Activated CD4-positive, alpha-beta T cell treated with anti-CD3 and anti-CD28 coated beads for 24 hours (primary cell): ENCODE measurements at regions not wholly inside any gene's neighbourhood (a gene's known extent, or its start where the extent isn't known, plus 50 kb on each side); places are given as distances from the start of the nearest gene placed in this dataset.

ENCODE experiments used
- DNase-seq, 2 donors: peaks; one replicate each; pipeline ENCODE4 v3.0.0-alpha.2; 2020; ENCODE audit warnings: low read depth in 2 of 2

GRCh38 chr17:65446043-65446442 is 115.4 kb downstream of the AXIN2 start:
- DNase-seq: no peak

- no peak for DNase-seq
Observed at GRCh38 chr17:65444049-65444448, 117.4 kb downstream of the AXIN2 start.

DNA sequence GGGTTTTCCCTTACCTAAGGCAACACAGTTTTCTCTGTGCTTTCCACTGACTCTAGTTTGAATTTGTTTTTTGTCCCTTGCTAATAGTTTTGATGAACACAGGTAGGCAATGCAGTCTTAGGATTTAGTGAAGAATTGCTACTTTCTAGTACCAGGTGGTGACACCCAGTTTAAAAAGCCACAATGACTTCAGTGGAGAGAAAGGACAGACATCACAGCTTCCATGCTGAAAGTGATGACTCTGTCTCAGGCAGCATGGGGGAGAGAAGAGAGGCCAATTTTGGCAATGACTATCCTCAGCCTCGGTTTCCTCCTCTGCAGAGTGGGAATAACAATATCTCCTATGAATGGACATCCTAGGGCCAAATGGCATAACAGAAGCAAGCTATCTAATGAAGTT is 118.8 kb downstream of the AXIN2 start:
- DNase-seq: no peak

DNA sequence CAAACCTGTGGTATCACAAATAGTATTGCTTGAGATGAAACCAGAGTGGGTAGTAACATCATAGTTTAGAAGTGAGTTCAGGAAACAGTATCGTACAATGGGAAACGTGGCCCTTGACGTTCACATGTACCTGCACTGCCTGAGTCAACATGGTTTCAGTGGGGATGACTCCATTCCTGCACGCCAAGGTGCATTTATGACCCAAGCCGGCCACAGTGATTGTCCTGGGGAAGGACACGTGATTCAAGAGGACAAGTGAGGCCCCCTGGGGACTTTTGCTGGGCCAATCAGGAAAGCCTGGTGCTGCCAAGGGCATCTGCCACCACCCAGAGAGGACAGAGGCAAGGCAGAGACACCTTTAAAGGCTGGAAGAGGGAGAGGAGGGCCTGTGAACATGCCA is 119.2 kb downstream of the AXIN2 start:
- no peak for DNase-seq

- DNase-seq: no peak
Observed at GRCh38 chr17:65441053-65441605, 120.3 kb downstream of the AXIN2 start.

GRCh38 chr17:65438708-65439294 is 122.6 kb downstream of the AXIN2 start:
- DNase-seq: no peak

- DNase-seq: no peak
Observed at GRCh38 chr17:65438173-65438572, 123.3 kb downstream of the AXIN2 start.

DNA sequence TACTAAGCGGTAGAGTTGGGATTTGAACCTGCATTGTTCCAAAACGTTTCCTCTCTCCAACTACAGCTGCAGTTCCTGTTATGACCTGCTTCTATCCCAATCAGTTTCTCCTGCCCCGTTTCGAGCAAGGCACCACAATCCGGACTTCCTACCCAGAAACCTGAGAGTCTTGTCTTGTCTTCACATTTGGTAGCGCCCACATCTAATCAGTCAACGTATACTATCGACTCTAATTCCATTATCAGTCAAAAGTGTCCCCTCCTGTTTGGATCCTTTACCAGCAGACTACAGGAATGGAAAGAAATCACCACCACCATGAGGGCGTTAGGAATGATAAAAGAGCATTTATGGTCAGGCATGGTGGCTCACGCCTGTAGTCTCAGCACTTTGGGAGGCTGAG is 124.6 kb downstream of the AXIN2 start:
- DNase-seq: no peak

- no peak for DNase-seq
Observed at GRCh38 chr17:65434878-65435277, 126.6 kb downstream of the AXIN2 start.

DNA sequence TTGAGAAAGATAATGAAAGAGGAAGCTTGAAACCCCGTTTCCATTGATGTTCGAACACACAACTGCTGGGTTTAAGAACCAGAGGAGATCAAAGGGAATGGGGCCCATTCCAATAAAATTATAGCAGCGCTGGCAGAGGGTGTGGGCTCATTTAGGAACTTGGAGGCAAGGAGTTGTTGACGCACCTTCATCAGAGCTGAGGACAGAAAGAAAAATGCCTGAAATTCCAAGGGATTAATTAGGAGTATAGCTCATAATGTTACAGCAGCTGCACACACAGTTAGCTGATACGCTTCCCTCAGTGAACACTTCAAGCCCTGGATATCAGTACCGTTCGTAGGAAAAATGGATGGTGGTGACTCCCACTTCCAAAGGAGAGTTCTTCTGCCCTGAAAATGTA is 127.2 kb downstream of the AXIN2 start:
- no peak for DNase-seq

DNA sequence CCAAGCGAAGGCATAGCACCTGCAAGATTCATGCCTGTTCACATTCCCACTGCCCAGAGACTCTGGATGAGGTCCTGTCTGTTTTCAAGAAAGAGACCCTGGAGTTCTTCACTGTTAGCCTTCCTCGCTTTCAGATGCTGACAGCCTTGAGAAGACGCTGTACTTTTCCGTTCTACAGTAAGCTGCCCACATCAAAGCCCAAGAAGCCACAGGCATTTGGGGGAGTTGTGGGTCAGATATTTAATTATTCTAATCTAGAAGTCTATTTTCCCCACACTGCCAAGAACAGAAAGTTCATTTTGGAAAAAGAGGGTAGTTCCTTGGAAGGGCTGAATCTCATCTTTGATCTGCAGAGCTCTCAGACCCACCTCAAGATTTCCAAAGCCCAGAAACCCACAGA is 127.9 kb downstream of the AXIN2 start:
- DNase-seq: no peak

DNA sequence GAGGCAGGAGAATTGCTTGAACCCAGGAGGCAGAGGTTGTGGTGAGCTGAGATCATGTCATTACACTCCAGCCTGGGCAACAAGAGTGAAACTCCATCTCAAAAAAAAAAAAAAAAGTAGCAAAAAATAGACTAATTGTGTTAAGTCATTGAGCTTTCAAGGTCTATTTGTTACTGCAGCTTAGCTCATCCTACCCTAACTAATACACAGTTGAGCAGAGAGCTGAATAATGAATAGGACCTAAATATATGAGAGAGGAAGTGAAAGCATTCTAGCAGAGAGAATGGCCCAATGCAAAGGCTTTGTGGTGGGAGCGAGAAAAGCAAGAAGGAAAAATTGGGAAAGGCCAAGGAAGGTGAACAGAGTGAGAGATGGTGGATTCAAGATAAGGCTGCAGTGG is 128.3 kb downstream of the AXIN2 start:
- DNase-seq: no peak

DNA sequence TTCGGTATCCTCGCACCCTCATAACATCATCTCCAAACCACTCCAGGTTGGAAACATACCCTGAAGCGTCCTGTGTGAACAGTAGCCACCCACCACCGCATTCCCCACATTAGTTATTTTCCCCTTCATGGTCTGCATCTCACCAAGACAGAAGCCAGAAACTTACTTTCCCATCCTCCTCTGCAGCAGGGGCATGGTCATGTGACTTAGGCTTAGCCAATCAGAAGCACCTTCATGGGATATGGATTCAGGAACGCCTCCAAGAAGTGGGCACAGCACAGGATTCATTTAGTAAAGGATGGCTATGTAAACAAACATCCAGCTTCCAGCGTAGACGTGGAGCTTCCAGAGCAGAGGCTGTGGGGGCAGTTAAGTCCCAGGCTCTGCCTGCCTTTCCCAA is 130.3 kb downstream of the AXIN2 start:
- DNase-seq: no peak

DNA sequence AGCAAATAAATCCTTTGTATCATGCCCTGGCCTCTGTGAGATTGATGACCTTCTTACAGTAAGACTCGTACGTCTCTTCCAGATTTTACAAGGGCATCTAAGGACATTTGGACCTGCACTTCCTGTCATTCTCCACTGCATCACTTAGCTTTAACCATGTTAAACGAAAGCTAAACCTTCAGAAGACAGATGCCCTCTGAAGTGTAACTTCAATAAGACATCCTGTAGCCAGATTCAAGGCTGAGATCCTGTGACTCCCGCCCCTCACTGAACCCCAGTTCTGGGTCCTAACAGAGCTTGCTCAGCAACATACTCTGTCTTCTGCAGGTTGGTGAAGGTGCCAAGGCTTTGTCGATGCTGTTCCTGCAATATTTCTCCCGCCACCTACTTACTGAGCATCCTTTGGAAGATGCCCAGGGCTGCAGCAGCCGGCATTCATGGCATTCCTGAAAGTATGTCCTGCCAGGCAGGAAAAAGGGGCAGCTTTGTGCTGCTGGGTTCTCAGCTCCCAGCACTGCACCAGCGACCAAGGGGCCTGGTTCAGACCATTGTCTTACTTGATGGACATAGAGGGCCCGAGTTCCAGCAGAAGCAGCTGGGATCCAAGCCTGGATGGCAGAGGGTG is 131.1 kb downstream of the AXIN2 start:
- no peak for DNase-seq

GRCh38 chr17:65423346-65424140 is 137.9 kb downstream of the AXIN2 start:
- DNase-seq: no peak

GRCh38 chr17:65418622-65419021 is 142.8 kb downstream of the AXIN2 start:
- DNase-seq: no peak

DNA sequence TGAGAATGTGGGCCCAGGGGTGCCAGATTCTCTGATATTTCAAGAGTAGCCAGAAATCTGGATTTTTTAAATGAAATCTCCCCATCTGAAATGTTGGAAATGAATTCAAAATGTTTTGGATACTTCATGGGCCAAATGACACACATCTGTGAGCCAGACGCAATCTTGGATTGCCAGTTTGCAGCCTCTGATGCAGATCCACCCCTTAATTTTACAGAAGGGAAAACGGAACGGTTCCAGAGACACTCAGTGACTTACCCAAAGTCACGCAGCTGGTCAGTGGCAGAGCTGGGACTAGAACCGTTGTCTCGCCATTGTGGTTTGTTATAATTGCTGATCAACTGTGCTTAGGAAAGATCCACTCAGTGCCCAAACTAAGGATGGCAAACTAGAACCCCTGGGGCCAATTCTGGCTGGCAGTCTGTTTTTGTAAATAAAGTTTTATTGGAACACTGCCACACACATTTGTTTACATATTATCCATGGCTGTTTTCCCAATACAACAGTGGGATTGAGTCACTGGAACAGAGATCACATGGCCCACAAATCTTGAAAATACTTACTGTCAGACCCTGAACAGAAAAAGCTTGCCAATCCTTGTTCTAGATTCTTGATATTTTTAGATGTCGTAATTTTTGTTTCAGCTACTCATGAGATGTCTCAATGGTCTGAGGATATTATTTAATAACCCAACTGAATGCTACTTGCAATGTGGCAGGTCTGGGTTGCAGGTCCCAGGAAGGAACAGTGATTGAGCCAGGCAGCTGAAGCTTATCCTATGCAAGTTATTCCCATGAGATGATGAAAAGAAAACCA is 143.8 kb downstream of the AXIN2 start:
- no peak for DNase-seq

DNA sequence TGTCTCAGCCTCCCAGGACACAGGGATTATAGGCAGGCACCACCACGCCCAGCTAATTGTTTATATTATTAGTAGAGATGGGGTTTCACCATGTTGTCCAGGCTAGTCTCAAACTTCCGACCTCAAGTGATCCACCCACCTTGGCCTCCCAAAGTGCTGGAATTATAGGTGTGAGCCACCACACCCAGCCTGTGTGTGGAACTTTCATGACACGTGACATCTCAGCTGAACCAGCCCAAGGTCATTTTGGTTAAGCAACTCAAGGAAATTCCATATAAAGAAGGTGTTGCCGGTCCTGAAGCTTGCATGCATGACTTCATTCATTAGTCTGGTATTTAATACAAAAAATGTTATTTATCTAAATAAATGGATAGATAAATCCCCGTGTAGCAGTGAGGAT is 145.5 kb downstream of the AXIN2 start:
- DNase-seq: no peak

GRCh38 chr17:65413390-65413789 is 148.1 kb downstream of the AXIN2 start:
- DNase-seq: no peak

DNA sequence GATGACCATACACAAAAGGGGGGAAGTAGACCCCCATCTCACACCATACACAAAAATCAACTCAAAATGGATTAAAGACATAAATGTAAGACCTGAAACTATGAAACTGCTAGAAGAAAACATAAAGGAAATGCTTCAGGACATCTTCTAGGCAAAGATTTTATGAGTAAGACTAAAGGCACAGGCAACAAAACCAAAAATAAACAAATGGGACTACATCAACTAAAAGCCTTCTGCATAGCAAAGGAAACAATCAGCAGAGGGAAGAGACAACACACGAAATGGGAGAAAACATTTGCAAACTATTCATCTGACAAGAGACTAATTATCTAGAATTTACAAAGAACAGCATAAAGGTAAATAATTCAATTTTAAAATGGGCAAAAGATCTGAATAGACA is 152.1 kb downstream of the AXIN2 start:
- DNase-seq: no peak

DNA sequence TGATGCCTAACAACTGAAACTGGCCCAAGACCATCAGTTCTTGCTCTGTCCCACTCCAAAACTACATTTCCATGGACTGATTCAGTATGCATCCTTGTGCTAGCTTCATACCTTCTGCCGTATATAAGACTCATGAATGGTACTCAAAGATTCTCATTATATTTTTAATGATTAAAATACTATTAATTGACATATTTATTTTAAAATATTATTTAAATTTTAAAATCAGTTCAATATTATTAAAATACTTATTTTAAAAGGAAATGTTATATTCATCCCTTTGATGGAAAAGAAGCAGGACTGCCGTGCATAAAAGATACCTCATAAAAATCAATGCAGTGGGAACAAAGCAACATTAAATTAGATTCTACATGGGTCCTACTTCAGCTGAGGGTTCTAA is 153.4 kb downstream of the AXIN2 start:
- DNase-seq: no peak

DNA sequence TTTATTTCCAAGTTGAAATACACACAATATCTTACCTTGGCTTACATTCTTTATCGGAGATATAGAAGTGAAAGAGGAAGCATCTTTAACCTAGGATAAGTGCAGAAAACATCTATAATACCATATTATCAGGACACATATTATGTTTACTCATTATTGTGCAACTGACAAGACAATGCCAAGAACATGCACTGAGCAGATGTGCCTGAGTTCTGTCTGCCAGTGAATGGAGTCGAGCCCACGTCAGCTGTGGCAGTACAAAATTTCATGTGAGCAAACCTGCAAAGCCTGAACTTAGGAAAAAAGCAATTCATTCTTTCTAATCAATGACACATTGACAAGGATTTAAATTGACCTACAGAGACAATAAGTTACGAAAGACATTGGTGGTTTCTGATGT is 154.4 kb downstream of the AXIN2 start:
- DNase-seq: no peak
